Mesendoderm (in vitro differentiated cells): ENCODE measurements at regions not wholly inside any gene's neighbourhood (a gene's known extent, or its start where the extent isn't known, plus 50 kb on each side); places are given as distances from the start of the nearest gene placed in this dataset.
"Not testable (repeated sequence)": the region's sequence is repeated elsewhere in the genome, so short reads cannot be mapped to it uniquely, and the experiment has no call there.

ENCODE experiments used
- DNase-seq: peaks from one replicate; pipeline ENCODE4 v3.0.0; 2013
- H2AK5ac ChIP-seq: 2 replicates; pipeline ENCODE4 v1.6.1; 2013; ENCODE audit warnings: low read length, inconsistent platforms
- H2BK120ac ChIP-seq: 2 replicates; pipeline ENCODE4 v1.6.1; 2013; ENCODE audit warnings: low read depth, mild to moderate bottlenecking, low read length, moderate library complexity, mixed read lengths
- H2BK15ac ChIP-seq: replicated peaks from 2 replicates; pipeline ENCODE4 v1.6.1; 2013; ENCODE audit warnings: low read depth, mild to moderate bottlenecking, moderate library complexity
- H2BK5ac ChIP-seq: 2 replicates; pipeline ENCODE4 v1.6.1; 2013; ENCODE audit warnings: low read length, inconsistent platforms
- H3K18ac ChIP-seq: 2 replicates; pipeline ENCODE4 v1.6.1; 2013; ENCODE audit warnings: mild to moderate bottlenecking, low read length, mixed read lengths
- H3K23ac ChIP-seq: one replicate; pipeline ENCODE4 v1.6.1; 2013; ENCODE audit warnings: low read length
- H3K27ac ChIP-seq: 2 replicates; pipeline ENCODE4 v1.5.1; 2013; ENCODE audit warnings: low read depth, mild to moderate bottlenecking, inconsistent platforms, low read length, moderate library complexity
- H3K27me3 ChIP-seq: 2 replicates; pipeline ENCODE4 v1.6.1; 2013; ENCODE audit warnings: low read length, control low read depth, mild to moderate bottlenecking, inconsistent platforms; ENCODE audit not compliant: insufficient read depth, poor library complexity
- H3K36me3 ChIP-seq: 2 replicates; pipeline ENCODE4 v1.6.1; 2013; ENCODE audit warnings: low read length, inconsistent platforms; ENCODE audit not compliant: control insufficient read depth, insufficient read depth
- H3K4ac ChIP-seq: one replicate; pipeline ENCODE4 v1.6.1; 2013; ENCODE audit warnings: low read depth, mild to moderate bottlenecking, low read length, moderate library complexity
- H3K4me1 ChIP-seq: 2 replicates; pipeline ENCODE4 v1.6.1; 2013; ENCODE audit warnings: low read depth, low read length, inconsistent platforms; ENCODE audit not compliant: control insufficient read depth
- H3K4me2 ChIP-seq: 2 replicates; pipeline ENCODE4 v1.6.1; 2013; ENCODE audit warnings: low read length
- H3K4me3 ChIP-seq: 2 replicates; pipeline ENCODE4 v1.5.1; 2013; ENCODE audit warnings: mild to moderate bottlenecking, low read length
- H3K56ac ChIP-seq: one replicate; pipeline ENCODE4 v1.6.1; 2013; ENCODE audit warnings: low read length
- H3K79me1 ChIP-seq: 2 replicates; pipeline ENCODE4 v1.6.1; 2013; ENCODE audit warnings: low read length, inconsistent platforms
- H3K79me2 ChIP-seq: 2 replicates; pipeline ENCODE4 v1.6.1; 2013; ENCODE audit warnings: mild to moderate bottlenecking, low read length; ENCODE audit not compliant: control insufficient read depth, insufficient read depth
- H3K9ac ChIP-seq: 2 replicates; pipeline ENCODE4 v1.6.1; 2013; ENCODE audit warnings: low read length, inconsistent platforms
- H4K5ac ChIP-seq: one replicate; pipeline ENCODE4 v1.6.1; 2013; ENCODE audit warnings: low read length
- H4K8ac ChIP-seq: one replicate; pipeline ENCODE4 v1.6.1; 2013; ENCODE audit warnings: low read depth, mild to moderate bottlenecking, control low read depth, low read length, moderate library complexity
- WGBS: extraction: QIAGEN DNeasy Blood & Tissue Kit; methylation state at CpG from one replicate; pipeline ENCODE4 v1.1.7; 2013; ENCODE audit warnings: low lambda C conversion rate, missing lambda C conversion rate; ENCODE audit not compliant: insufficient coverage; ENCODE audit errors: extremely low coverage; 5-methylcytosine and 5-hydroxymethylcytosine counted together

DNA sequence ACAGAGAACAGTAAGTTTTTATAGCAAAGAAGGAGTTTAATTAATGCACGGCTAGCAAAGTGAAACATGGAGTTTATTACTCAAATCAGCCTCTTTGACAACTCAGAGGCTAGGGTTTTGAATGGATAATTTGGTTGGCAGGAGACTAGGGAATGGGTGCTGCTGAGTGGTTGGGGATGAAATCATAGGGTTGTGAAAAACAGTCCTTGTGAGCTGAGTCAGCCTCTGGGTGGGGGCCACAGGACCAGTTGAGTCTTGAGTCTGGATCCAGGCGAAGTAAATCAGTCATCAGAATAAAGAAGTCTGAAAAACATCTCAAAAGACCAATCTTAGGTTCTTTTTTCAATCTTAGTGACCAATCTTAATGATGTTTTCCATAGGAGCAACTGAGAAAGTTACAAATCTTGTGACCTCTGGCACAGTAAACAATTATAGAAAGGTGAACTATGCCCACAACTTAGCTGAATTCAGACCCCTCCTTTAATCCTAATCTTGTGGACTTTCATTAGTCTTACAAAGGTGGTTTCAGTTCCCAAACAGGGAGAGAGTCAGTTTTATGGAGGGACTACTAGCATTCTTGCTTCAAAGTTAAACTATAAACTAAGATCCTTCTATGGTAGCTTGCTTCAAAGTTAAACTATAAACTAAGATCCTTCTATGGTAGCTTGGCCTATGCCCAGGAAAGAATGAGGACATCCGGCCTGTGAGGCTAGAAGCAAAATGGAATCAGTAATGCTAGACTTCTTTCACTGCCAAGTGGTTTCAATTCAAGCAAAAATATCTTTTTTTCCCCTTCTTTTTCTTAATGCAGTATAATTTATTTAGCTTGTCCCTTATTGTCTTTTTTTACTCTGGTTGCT lies 84.5 kb downstream of the AASDHPPT start:
- Histone ChIP-seq H3K56ac (no peak overlapping the region), H3K27ac (no peak overlapping the region), H3K79me2 (no peaks in the 10 kb centered on the region), H3K27me3 (no peaks in the 10 kb centered on the region), H2BK15ac (no peak overlapping the region), H3K18ac (no peak overlapping the region), H3K9ac (no peak overlapping the region), H4K5ac (no peak overlapping the region), H3K4me3 (no peak overlapping the region), H3K4me2 (no peak overlapping the region), H3K4ac (no peak overlapping the region), H3K36me3 (no peaks in the 10 kb centered on the region), H4K8ac (no peak overlapping the region), H3K4me1 (no peaks in the 10 kb centered on the region), H2AK5ac (no peak overlapping the region), H3K79me1 (no peaks in the 10 kb centered on the region), H2BK120ac (no peak overlapping the region), H3K23ac (no peak overlapping the region), H2BK5ac (no peak overlapping the region)
- no peak for DNase-seq
- no CpG with 5 or more reads among the region's 3 CpGs for WGBS

DNA sequence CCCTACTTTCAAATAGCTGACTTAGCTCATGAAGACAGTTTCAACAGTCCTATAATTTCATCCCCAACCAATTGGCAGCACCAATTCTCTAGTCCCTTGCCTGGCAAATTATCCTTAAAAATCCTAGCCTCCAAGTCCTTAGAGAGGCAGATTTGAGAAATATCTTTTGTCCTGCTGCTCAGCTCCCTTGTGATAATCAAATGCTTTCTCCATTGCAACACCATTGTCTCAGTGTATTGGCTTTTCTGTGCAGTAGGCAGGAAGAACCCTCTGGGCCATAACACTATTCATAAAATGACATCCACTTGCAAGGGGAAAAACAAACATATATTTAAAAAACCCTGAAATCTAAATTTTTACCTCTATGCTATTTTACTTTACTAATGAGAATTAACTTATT lies 89.6 kb downstream of the AASDHPPT start:
- H3K56ac ChIP-seq: no peak overlapping the region
- no peak overlapping the region for H2AK5ac ChIP-seq
- no peak overlapping the region for H3K4me2 ChIP-seq
- H3K79me1 ChIP-seq: no peaks in the 10 kb centered on the region
- H4K5ac ChIP-seq: no peak overlapping the region
- DNase-seq: no peak
- no peak overlapping the region for H2BK5ac ChIP-seq
- H3K9ac ChIP-seq: no peak overlapping the region
- H3K4me3 ChIP-seq: no peak overlapping the region
- H3K23ac ChIP-seq: no peak overlapping the region
- H3K18ac ChIP-seq: no peak overlapping the region
- H3K79me2 ChIP-seq: no peaks in the 10 kb centered on the region
- H4K8ac ChIP-seq: no peak overlapping the region
- H2BK120ac ChIP-seq: no peak overlapping the region
- H3K4ac ChIP-seq: no peak overlapping the region
- no peaks in the 10 kb centered on the region for H3K4me1 ChIP-seq
- no peak overlapping the region for H3K27ac ChIP-seq
- H3K27me3 ChIP-seq: no peaks in the 10 kb centered on the region
- no peak overlapping the region for H2BK15ac ChIP-seq
- no peaks in the 10 kb centered on the region for H3K36me3 ChIP-seq

DNA sequence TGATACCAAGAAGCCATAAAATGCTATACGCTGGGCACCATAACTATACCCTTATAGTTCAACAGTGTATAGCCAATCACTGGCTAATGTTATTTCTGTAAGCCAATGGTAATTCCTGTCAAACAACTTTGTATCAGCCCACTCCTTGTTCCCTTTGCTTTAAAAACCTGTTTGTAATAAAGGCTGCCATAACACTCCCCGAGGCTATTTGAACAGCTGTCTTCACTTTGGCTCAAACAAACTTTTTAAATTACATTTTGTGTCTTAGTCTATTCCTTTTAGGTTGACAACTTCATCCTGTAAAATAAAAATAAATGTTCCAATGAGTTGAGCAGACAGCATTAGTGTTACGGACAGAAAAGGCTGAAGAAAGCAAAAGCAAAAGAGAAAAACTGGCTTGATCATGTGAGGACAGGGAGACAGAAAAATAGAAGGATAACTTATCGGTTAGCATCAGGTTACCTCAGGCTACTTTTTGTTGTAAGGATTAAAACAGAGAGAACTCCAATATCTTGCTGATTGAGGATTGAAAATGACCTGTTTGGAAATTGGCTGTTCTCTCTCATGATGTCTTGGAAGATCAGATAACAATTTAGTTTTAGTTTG lies 95.0 kb downstream of the AASDHPPT start:
- peak overlapping the region; percentile 51 for H3K18ac ChIP-seq
- H3K23ac ChIP-seq: no peak overlapping the region
- H3K27me3 ChIP-seq: no peaks in the 10 kb centered on the region
- no peak overlapping the region for H3K56ac ChIP-seq
- no peak overlapping the region for H2BK120ac ChIP-seq
- no peak overlapping the region for H4K8ac ChIP-seq
- no peak overlapping the region for H3K9ac ChIP-seq
- DNase-seq: no peak
- H3K79me1 ChIP-seq: no peaks in the 10 kb centered on the region
- no peak overlapping the region for H4K5ac ChIP-seq
- H2BK15ac ChIP-seq: no peak overlapping the region
- H3K36me3 ChIP-seq: no peaks in the 10 kb centered on the region
- no peak overlapping the region for H2AK5ac ChIP-seq
- H3K4me3 ChIP-seq: no peak overlapping the region
- H3K4me1 ChIP-seq: no peaks in the 10 kb centered on the region
- peak overlapping the region; percentile 59 for H2BK5ac ChIP-seq
- H3K4me2 ChIP-seq: no peak overlapping the region
- no peak overlapping the region for H3K27ac ChIP-seq
- WGBS: no CpG with 5 or more reads among the region's 4 CpGs
- no peaks in the 10 kb centered on the region for H3K79me2 ChIP-seq
- H3K4ac ChIP-seq: no peak overlapping the region

DNA sequence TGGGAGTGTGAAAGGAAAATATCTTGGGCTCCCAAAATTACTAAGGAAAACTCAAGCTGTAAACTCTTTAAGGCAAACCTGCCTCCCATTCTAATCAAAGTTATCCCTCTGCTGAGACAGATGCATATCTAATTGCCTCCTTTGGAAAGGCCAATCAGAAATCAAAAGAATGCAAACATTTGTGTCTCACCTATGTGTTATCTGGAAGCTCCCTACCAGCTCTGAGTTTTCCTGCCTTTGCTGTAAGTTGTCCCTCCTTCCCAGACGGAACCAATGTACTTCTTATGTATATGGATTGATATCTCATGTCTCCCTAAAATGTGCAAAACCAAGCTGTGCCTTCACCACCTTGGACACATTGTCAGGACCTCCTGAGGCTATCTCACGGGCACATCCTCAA lies 95.8 kb downstream of the AASDHPPT start:
- no CpG with 5 or more reads among the region's 2 CpGs for WGBS
- H2AK5ac ChIP-seq: no peak overlapping the region
- H3K27ac ChIP-seq: no peak overlapping the region
- H3K18ac ChIP-seq: peak overlapping the region; percentile 64
- H3K79me2 ChIP-seq: no peaks in the 10 kb centered on the region
- H3K36me3 ChIP-seq: no peaks in the 10 kb centered on the region
- H2BK5ac ChIP-seq: no peak overlapping the region
- no peak overlapping the region for H3K9ac ChIP-seq
- H3K27me3 ChIP-seq: no peaks in the 10 kb centered on the region
- no peak overlapping the region for H3K23ac ChIP-seq
- H3K4me3 ChIP-seq: no peak overlapping the region
- DNase-seq: peak; percentile 70
- no peak overlapping the region for H3K4me2 ChIP-seq
- H4K5ac ChIP-seq: no peak overlapping the region
- no peaks in the 10 kb centered on the region for H3K79me1 ChIP-seq
- H2BK120ac ChIP-seq: no peak overlapping the region
- H4K8ac ChIP-seq: no peak overlapping the region
- no peak overlapping the region for H2BK15ac ChIP-seq
- no peak overlapping the region for H3K4ac ChIP-seq
- H3K4me1 ChIP-seq: no peaks in the 10 kb centered on the region
- H3K56ac ChIP-seq: no peak overlapping the region

DNA sequence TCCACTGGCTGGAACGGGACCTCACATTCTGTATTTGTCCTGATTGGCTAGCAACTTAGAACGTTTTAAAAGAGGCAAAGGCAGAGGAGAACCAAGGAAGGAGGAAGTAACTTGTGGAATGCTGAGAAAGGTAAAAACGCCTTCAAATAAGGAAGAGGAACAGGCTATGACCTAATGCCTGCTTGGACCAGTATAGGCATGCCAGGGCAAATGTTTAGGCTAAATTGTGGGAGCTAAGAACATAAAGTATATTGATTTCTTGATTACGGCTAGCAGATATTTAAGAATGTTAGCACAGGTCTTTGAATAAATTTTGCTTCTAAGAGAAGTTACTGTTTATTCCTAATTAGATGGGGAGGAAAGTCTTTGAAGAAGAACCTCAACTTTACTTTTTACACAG lies 96.5 kb downstream of the AASDHPPT start:
- not testable (repeated sequence) for H2BK120ac ChIP-seq, H2BK5ac ChIP-seq, H3K27ac ChIP-seq, H2AK5ac ChIP-seq, H4K5ac ChIP-seq, H3K9ac ChIP-seq, H3K79me1 ChIP-seq, H3K56ac ChIP-seq, H3K4me2 ChIP-seq, DNase-seq, H3K36me3 ChIP-seq, H4K8ac ChIP-seq, H2BK15ac ChIP-seq, H3K4me3 ChIP-seq, H3K23ac ChIP-seq, H3K18ac ChIP-seq, H3K79me2 ChIP-seq, H3K27me3 ChIP-seq, H3K4me1 ChIP-seq
- peak overlapping the region; percentile 36 for H3K4ac ChIP-seq
- WGBS: no CpG with 5 or more reads among the region's 4 CpGs
